IPS-18c (cell line): ENCODE measurements at regions not wholly inside any gene's neighbourhood (a gene's known extent, or its start where the extent isn't known, plus 50 kb on each side); places are given as distances from the start of the nearest gene placed in this dataset.

ENCODE experiments used
- H3K4me3 ChIP-seq: 2 replicates; pipeline ENCODE4 v1.7.0; 2013; ENCODE audit warnings: low read depth, mild to moderate bottlenecking, low read length, moderate library complexity; ENCODE audit not compliant: insufficient read depth
- H3K9me3 ChIP-seq: one replicate; pipeline ENCODE4 v1.6.1; 2013; ENCODE audit warnings: mild to moderate bottlenecking, low read length, moderate library complexity; ENCODE audit not compliant: control insufficient read depth, insufficient read depth

GRCh38 chr4:3362431-3363287, 69.8 kb downstream of the RGS12 start:
- no peaks in the 10 kb centered on the region for H3K9me3 ChIP-seq
- no peak overlapping the region for H3K4me3 ChIP-seq

- Histone ChIP-seq H3K9me3 (no peaks in the 10 kb centered on the region), H3K4me3 (no peak overlapping the region)
Measured at GRCh38 chr4:3363411-3364141, 70.8 kb downstream of the RGS12 start.

- H3K4me3 ChIP-seq: no peak overlapping the region
Measured at GRCh38 chr4:3364199-3364598, 71.4 kb downstream of the RGS12 start.

GRCh38 chr4:3364634-3365314, 72.0 kb downstream of the RGS12 start:
- Histone ChIP-seq H3K4me3 (no peak overlapping the region), H3K9me3 (no peaks in the 10 kb centered on the region)

More at GRCh38 chr4:3364199-3364598, 71.4 kb downstream of the RGS12 start:
- H3K9me3 ChIP-seq: no peaks in the 10 kb centered on the region

GRCh38 chr4:3365326-3365725, 72.5 kb downstream of the RGS12 start:
- Histone ChIP-seq H3K9me3 (no peaks in the 10 kb centered on the region), H3K4me3 (no peak overlapping the region)

- Histone ChIP-seq H3K9me3 (no peaks in the 10 kb centered on the region), H3K4me3 (no peak overlapping the region)
Measured at GRCh38 chr4:3365871-3366842, 73.3 kb downstream of the RGS12 start.

- H3K9me3 ChIP-seq: no peaks in the 10 kb centered on the region
- no peak overlapping the region for H3K4me3 ChIP-seq
Measured at GRCh38 chr4:3366893-3367775, 74.3 kb downstream of the RGS12 start.

- Histone ChIP-seq H3K9me3 (no peaks in the 10 kb centered on the region), H3K4me3 (no peak overlapping the region)
Measured at GRCh38 chr4:3367866-3368265, 73.9 kb upstream of the HGFAC start.

- H3K9me3 ChIP-seq: no peaks in the 10 kb centered on the region
- no peak overlapping the region for H3K4me3 ChIP-seq
Measured at GRCh38 chr4:3368334-3368733, 73.4 kb upstream of the HGFAC start.

- H3K9me3 ChIP-seq: no peaks in the 10 kb centered on the region
- no peak overlapping the region for H3K4me3 ChIP-seq
Measured at GRCh38 chr4:3368841-3369760, 72.7 kb upstream of the HGFAC start.

- H3K9me3 ChIP-seq: no peaks in the 10 kb centered on the region
- no peak overlapping the region for H3K4me3 ChIP-seq
Measured at GRCh38 chr4:3369781-3370674, 71.7 kb upstream of the HGFAC start.

- Histone ChIP-seq H3K4me3 (no peak overlapping the region), H3K9me3 (no peaks in the 10 kb centered on the region)
Measured at GRCh38 chr4:3371033-3372001, 70.5 kb upstream of the HGFAC start.

GRCh38 chr4:3372264-3372932, 69.4 kb upstream of the HGFAC start:
- Histone ChIP-seq H3K4me3 (peak overlapping the region; percentile 3; the same call in 1 of the 2 replicates), H3K9me3 (no peaks in the 10 kb centered on the region)
